Stomach (tissue), 8 donors: ENCODE measurements at regions not wholly inside any gene's neighbourhood (a gene's known extent, or its start where the extent isn't known, plus 50 kb on each side); places are given as distances from the start of the nearest gene placed in this dataset.

ENCODE experiments used
- DNase-seq, 2 donors: peaks; one replicate each; pipeline versions ENCODE4 v3.0.0 to v3.0.0-alpha.2; 2013 to 2019
- H3K27ac ChIP-seq, 5 donors: fragments of 200-600 bp in 4 of 5; sonication (generic) in 4 of 5; one replicate each; pipeline ENCODE4 v1.5.1; 2013 to 2019; ENCODE audit warnings: mild to moderate bottlenecking in 1 of 5, moderate library complexity in 1 of 5
- H3K27me3 ChIP-seq, 3 donors: fragments of 200-600 bp; sonication (generic); one replicate each; pipeline ENCODE4 v1.5.1; 2017 to 2019; ENCODE audit warnings: mixed run types in 1 of 3
- H3K36me3 ChIP-seq, 4 donors: fragments of 200-600 bp; sonication (generic); 1 replicate in 3 of 4; 2 replicates in 1 of 4; pipeline ENCODE4 v1.5.1; 2016 to 2019
- H3K4me1 ChIP-seq, 4 donors: fragments of 200-600 bp; sonication (generic); one replicate each; pipeline ENCODE4 v1.5.1; 2016 to 2019
- H3K4me3 ChIP-seq, 4 donors: fragments of 200-600 bp; sonication (generic) in 3 of 4; one replicate each; pipeline ENCODE4 v1.5.1; 2016 to 2019; ENCODE audit warnings: mild to moderate bottlenecking in 1 of 4
- H3K9me3 ChIP-seq, 4 donors: fragments of 200-600 bp; sonication (generic); one replicate each; pipeline ENCODE4 v1.5.1; 2016 to 2019
- EP300 ChIP-seq: sonication (generic); formaldehyde crosslinking; IDR thresholded peaks from one replicate; pipeline ENCODE4 v1.6.1; 2017; ENCODE audit warnings: antibody characterized with exemption
- POLR2A ChIP-seq, 4 donors: fragments of 450-650 bp; IDR thresholded peaks; one replicate each; pipeline ENCODE4 v1.6.1; 2016; ENCODE audit warnings: antibody characterized with exemption in 4 of 4, control low read depth in 2 of 4, mild to moderate bottlenecking in 1 of 4, moderate library complexity in 1 of 4
- POLR2AphosphoS5 ChIP-seq, 3 donors: sonication (generic); formaldehyde crosslinking; IDR thresholded peaks; one replicate each; pipeline ENCODE4 v1.6.1; 2016; ENCODE audit warnings: antibody characterized with exemption in 3 of 3
- WGBS, 5 donors: extraction: QIAGEN DNeasy Blood & Tissue Kit in 3 of 5; methylation state at CpG; one replicate each; pipeline versions ENCODE4 v1.1.5 to v1.1.7; 2013 to 2018; 5-methylcytosine and 5-hydroxymethylcytosine counted together
- intact Hi-C: fragments of 100-400 bp; cut with DNase I; formaldehyde crosslinking; loops from one replicate; pipeline ENCODE4 v1.15.1; 2023; ENCODE audit warnings: low total_unique reads
- TF ChIP-seq, protein P1 (sequence below), 7 experiments: fragments of 450-650 bp in 4 of 7; fragments of 200-600 bp in 3 of 7; sonication (generic) in 3 of 7; IDR thresholded peaks; one replicate each; pipeline ENCODE4 v1.5.1; 2016 to 2019; ENCODE audit warnings: antibody characterized with exemption in 7 of 7, control low read depth in 2 of 7, mild to moderate bottlenecking in 1 of 7
- donor health status: healthy with polysubstance abuse.
- donor health status: Bipolar disorder and iron deficiency.
- donor health status: healthy.

DNA sequence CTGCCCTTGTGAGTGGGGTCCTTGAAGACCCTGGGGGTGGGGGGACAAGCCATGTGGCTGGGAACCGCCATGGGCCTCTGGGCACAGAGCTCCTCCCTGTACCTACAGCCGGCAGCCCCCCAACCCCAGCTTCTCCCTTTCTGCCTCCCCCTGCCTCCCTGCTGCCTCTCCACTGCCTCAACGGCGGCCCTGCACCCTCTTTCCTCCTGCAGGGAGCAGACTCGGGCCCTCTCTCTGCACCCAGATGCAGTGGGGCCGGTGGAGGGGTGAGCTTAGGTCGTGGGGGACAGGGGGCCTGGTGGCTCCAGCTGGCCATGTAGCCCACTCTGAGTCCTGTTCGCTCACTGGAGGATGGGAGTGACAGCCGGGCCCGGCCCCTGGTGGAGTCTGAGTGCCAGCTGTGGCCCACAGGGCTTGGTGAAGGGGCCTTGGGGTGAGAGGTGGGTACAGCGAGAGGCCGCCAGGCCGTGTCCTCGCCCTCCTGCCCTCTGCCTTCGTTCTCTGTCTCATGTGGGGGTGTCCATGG, 139.3 kb upstream of the COL5A1 start:
- 52 to 67% (median 62%) methylated on average over 10 to 15 of the region's 15 CpGs for whole genome bisulfite sequencing, 5 donors
- DNase-seq: no peak
- Histone ChIP-seq H3K27ac (no peak overlapping the region), H3K36me3 (no peaks in the 10 kb centered on the region), H3K27me3 (peaks cover 0 to 52% (median 25%) of the 10 kb centered on the region in 3 donors), H3K4me3 (no peak overlapping the region), H3K4me1 (peaks cover 0 to 14% (median 0%) of the 10 kb centered on the region in 4 donors), H3K9me3 (no peaks in the 10 kb centered on the region)
- TF ChIP-seq POLR2AphosphoS5 (IDR thresholded peaks at IDR 0.05) (no peak), EP300 (no peak), POLR2A (IDR thresholded peaks at IDR 0.05) (no peak)
- TF ChIP-seq, protein P1, sequence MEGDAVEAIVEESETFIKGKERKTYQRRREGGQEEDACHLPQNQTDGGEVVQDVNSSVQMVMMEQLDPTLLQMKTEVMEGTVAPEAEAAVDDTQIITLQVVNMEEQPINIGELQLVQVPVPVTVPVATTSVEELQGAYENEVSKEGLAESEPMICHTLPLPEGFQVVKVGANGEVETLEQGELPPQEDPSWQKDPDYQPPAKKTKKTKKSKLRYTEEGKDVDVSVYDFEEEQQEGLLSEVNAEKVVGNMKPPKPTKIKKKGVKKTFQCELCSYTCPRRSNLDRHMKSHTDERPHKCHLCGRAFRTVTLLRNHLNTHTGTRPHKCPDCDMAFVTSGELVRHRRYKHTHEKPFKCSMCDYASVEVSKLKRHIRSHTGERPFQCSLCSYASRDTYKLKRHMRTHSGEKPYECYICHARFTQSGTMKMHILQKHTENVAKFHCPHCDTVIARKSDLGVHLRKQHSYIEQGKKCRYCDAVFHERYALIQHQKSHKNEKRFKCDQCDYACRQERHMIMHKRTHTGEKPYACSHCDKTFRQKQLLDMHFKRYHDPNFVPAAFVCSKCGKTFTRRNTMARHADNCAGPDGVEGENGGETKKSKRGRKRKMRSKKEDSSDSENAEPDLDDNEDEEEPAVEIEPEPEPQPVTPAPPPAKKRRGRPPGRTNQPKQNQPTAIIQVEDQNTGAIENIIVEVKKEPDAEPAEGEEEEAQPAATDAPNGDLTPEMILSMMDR (IDR thresholded peaks at IDR 0.05): no peak
- intact Hi-C loops: no loop called here

DNA sequence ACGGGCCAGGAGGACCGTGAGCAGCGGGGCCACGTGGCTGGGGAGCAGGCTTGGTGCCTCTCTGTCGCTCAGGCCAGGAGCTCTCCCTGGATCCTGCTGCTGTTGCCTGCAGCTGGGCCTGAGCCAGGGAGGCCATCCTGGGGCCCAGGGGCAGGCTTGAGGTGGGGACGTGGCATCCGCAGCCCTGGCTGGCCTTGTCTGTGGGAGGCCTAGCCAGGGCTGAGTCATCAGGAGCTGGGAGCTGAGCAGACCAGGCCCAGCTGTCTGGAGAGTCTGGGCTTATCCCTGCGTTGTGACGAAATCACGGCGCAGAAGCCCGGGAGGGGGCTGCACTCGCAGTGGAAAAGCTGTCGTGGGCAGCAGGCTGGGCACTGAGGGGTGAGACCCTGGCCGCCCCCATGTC, 138.8 kb upstream of the COL5A1 start:
- WGBS, 5 donors: 66 to 72% (median 68%) methylated on average over 6 to 15 of the region's 15 CpGs
- Histone ChIP-seq H3K36me3 (no peaks in the 10 kb centered on the region), H3K9me3 (no peaks in the 10 kb centered on the region), H3K27ac (no peak overlapping the region), H3K4me1 (peaks cover 0 to 14% (median 0%) of the 10 kb centered on the region in 4 donors), H3K27me3 (peaks cover 0 to 52% (median 25%) of the 10 kb centered on the region in 3 donors), H3K4me3 (no peak overlapping the region)
- DNase-seq: peak; percentile 32 to 87
- intact Hi-C loops: no loop called here
- TF ChIP-seq, protein P1 (IDR thresholded peaks at IDR 0.05): no peak
- no peak for TF ChIP-seq POLR2A (IDR thresholded peaks at IDR 0.05)
- no peak for TF ChIP-seq POLR2AphosphoS5 (IDR thresholded peaks at IDR 0.05)
- TF ChIP-seq EP300: no peak

- Histone ChIP-seq H3K36me3 (no peaks in the 10 kb centered on the region), H3K27ac (no peak overlapping the region), H3K4me1 (peaks cover 0 to 14% (median 0%) of the 10 kb centered on the region in 4 donors), H3K9me3 (no peaks in the 10 kb centered on the region), H3K27me3 (peaks cover 0 to 52% (median 25%) of the 10 kb centered on the region in 3 donors), H3K4me3 (no peak overlapping the region)
- no peak for DNase-seq
- intact Hi-C loops: no loop called here
- 71 to 88% (median 81%) methylated on average over 8 to 9 of the region's 9 CpGs for WGBS, 5 donors
- TF ChIP-seq, protein P1 (IDR thresholded peaks at IDR 0.05): no peak
Observed at GRCh38 chr9:134503301-134504105, 138.1 kb upstream of the COL5A1 start.

GRCh38 chr9:134504106-134504385, 137.6 kb upstream of the COL5A1 start:
- DNase-seq: no peak
- Histone ChIP-seq H3K9me3 (no peaks in the 10 kb centered on the region), H3K27me3 (peaks cover 0 to 52% (median 25%) of the 10 kb centered on the region in 3 donors), H3K36me3 (no peaks in the 10 kb centered on the region), H3K4me1 (peaks cover 0 to 14% (median 0%) of the 10 kb centered on the region in 4 donors), H3K27ac (no peak overlapping the region), H3K4me3 (no peak overlapping the region)
- no peak for TF ChIP-seq POLR2A (IDR thresholded peaks at IDR 0.05)
- TF ChIP-seq EP300: no peak
- TF ChIP-seq, protein P1 (IDR thresholded peaks at IDR 0.05): no peak
- no peak for TF ChIP-seq POLR2AphosphoS5 (IDR thresholded peaks at IDR 0.05)
- intact Hi-C loops: no loop called here
- 86 to 100% (median 87%) methylated on average over 1 to 7 of the region's 7 CpGs for WGBS, 5 donors
